D721Med (cell line): ENCODE measurements at regions not wholly inside any gene's neighbourhood (a gene's known extent, or its start where the extent isn't known, plus 50 kb on each side); places are given as distances from the start of the nearest gene placed in this dataset.

Experiments
- DNase-seq: peaks from one replicate; pipeline ENCODE4 v3.0.0; 2011; ENCODE audit warnings: low spot score; ENCODE audit not compliant: insufficient read length
- FAIRE-seq: peaks from 2 replicates; lab custom pipeline; 2011; peaks lifted over from hg19 to GRCh38; lab: Jason Lieb, UNC
- TF ChIP-seq, protein P1 (sequence below): IDR thresholded peaks from 2 replicates; pipeline ENCODE4 v1.5.1; 2012; ENCODE audit warnings: mild to moderate bottlenecking, control low read depth; ENCODE audit not compliant: insufficient read depth; ENCODE audit errors: missing control alignments

DNA sequence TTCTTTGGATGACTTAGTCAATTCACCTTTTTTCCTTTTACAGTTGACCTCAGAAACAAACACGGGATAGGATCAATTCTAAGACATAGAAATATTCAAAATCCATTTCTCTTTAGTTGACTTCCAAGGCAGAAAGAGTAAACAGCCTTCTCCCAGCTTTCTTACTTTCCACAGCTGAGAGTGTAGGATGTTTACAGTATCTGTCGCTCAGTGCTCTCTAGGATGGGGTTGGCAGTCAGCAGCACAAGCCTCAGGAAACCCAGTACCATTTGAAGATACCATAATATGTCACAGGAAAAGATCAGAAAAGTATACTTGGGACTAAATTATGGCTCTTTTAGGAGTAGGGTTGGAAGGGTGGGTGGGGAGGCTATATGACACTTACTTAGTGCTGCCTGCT lies 88.2 kb downstream of the OGFRL1 start:
- DNase-seq (no peak), FAIRE-seq (no peak)
- TF ChIP-seq, protein P1, sequence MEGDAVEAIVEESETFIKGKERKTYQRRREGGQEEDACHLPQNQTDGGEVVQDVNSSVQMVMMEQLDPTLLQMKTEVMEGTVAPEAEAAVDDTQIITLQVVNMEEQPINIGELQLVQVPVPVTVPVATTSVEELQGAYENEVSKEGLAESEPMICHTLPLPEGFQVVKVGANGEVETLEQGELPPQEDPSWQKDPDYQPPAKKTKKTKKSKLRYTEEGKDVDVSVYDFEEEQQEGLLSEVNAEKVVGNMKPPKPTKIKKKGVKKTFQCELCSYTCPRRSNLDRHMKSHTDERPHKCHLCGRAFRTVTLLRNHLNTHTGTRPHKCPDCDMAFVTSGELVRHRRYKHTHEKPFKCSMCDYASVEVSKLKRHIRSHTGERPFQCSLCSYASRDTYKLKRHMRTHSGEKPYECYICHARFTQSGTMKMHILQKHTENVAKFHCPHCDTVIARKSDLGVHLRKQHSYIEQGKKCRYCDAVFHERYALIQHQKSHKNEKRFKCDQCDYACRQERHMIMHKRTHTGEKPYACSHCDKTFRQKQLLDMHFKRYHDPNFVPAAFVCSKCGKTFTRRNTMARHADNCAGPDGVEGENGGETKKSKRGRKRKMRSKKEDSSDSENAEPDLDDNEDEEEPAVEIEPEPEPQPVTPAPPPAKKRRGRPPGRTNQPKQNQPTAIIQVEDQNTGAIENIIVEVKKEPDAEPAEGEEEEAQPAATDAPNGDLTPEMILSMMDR: no peak

DNA sequence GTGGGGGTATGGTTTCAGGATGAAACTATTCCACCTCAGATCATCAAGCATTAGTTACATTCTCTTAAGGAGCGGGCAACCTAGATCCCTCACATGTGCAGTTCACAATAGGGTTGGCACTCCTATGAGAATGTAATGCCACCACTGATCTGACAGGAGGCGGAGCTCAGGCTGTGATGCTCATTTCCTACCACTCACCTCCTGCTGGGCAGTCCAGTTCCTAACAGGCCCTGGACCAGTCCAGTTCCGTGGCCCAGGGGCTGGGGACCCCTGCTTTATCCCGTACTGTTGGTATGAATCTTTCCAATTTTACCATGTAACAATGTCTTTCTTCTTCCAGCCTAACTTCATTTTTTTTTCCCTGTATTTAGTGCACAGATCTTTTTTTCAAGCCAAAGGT lies 94.9 kb downstream of the OGFRL1 start:
- TF ChIP-seq, protein P1: no peak
- FAIRE-seq (no peak), DNase-seq (no peak)

DNA sequence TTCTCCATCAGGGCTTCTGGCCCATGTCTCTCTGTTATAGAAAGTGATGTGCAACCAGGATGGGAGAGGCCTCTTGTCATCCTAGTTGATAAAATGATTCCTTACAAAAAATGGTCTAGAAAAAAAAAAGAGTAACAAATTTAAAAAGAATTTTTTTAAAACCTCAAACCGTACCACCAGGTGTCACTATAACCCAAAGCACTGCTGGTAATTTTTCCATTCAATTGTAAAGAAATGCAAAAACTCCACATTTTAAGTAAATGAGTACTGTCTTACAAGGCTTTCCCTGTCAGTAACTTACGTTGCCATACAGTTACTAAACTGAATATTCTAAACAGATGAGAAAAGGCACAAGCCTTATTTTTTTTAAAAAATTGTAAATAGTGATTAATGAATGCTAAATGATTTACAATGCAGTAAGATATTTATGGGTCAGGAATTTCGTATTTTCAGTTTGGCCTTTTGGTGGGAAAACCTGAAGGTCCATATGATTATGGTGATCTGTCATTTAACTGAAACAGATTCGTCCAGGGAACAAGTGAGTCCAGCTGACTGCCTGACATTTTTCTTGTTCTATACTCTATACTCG lies 95.4 kb downstream of the OGFRL1 start:
- FAIRE-seq (no peak), DNase-seq (no peak)
- TF ChIP-seq, protein P1: peak; percentile 46

DNA sequence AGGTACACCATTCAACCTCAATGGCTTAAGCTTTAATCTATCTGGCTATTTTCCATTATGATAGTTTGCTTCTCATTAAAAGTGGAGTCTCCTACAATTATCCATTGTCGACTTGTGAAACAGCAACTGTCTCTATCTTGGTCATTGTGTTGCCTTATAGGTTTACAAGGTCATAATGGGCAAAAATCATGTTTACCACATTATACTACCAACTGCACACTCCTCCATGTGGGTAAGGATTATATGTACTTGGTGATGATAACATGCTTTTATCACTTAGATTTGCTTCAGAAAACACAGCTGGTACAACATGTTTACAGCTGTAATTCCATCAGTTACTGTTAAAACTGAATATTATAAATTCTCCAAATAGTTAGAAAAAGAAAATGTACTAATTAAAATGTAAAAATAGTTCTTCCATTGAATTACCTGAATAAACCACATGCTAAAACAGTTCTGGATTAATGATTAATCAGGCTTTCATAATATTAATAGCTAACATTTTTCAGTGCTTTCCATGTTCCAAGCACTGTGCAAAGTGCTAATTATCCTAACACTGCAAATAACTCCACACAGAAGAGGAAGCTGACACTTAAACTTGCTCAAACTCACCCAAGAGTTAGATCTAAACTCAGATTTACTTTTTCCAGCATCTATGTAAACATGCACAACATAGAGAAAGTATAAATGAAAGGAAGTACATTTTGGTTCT lies 96.7 kb downstream of the OGFRL1 start:
- TF ChIP-seq, protein P1: no peak
- FAIRE-seq (no peak), DNase-seq (no peak)

DNA sequence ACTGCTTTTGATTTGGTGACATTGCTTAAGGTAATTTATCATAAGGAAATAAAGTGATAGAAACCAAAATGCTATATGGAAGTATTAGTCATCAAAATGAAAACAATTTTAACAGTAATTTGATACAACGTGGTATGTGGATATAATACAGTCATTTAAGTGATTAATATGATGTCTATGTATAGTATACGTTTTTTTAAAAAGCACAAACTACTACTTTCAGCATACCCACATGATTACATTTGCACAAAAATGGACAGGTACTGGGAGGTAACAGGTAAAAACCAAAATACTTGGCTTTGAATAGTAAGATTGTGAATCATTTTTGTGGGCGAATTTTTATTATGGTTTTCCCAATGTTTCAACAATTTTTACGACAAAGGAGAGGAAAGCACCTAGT lies 97.6 kb downstream of the OGFRL1 start:
- TF ChIP-seq, protein P1: no peak
- FAIRE-seq (no peak), DNase-seq (no peak)

DNA sequence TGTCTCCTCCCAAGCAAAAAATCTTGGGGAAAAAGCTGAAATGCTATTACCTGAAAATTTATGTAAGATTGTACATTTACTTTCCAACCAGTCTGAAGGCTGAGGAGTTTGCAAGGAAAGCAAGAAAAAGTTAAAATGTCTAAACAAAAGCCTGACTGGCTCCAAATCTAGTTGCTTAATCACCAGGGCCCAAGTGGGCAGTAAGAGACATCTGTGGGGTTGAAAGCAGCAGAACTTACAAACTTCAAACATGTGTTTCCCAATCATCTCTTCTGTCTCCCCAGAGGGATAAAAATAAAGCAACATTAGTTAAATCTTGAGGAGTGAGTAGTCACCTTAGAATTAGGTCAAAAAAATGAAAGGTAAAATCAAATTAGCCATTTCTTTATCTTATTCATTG lies 98.6 kb downstream of the OGFRL1 start:
- no peak for FAIRE-seq
- TF ChIP-seq, protein P1: no peak
- DNase-seq: no peak
